Activated CD8-positive, alpha-beta memory T cell treated with anti-CD3 and anti-CD28 coated beads for 36 hours (primary cell): ENCODE measurements at regions not wholly inside any gene's neighbourhood (a gene's known extent, or its start where the extent isn't known, plus 50 kb on each side); places are given as distances from the start of the nearest gene placed in this dataset.

ENCODE experiments used
- CTCF ChIA-PET: fragments of 350-600 bp; sonication (Branson Sonifier 250); formaldehyde crosslinking; loops from one replicate; lab custom pipeline; 2021; ENCODE audit warnings: antibody characterized with exemption; lab: Charles Lee
- POLR2A ChIA-PET: fragments of 350-600 bp; sonication (Branson Sonifier 250); formaldehyde crosslinking; loops from one replicate; lab custom pipeline; 2021; ENCODE audit warnings: antibody characterized with exemption; lab: Charles Lee

- POLR2A ChIA-PET: no interaction called here
- CTCF ChIA-PET: no interaction called here
Observed at GRCh38 chr22:48448821-48449220, 1378.9 kb downstream of the BRD1 start.

- POLR2A ChIA-PET: no interaction called here
- CTCF ChIA-PET: interaction anchor here (0.7 kb wide), 1 partner anchor 312 kb away, joined by 3 read pairs; no protein-coding TSS in a partner anchor
Observed at GRCh38 chr22:48445113-48445827, 1382.4 kb downstream of the BRD1 start.

- POLR2A ChIA-PET: no interaction called here
- CTCF ChIA-PET: no interaction called here
Observed at GRCh38 chr22:48444320-48445112, 1383.2 kb downstream of the BRD1 start.

- ChIA-PET POLR2A (no interaction called here), CTCF (no interaction called here)
Observed at GRCh38 chr22:48443680-48444079, 1384.0 kb downstream of the BRD1 start.

GRCh38 chr22:48442663-48443062, 1385.0 kb downstream of the BRD1 start:
- CTCF ChIA-PET: no interaction called here
- POLR2A ChIA-PET: no interaction called here

GRCh38 chr22:48441553-48441850, 1386.2 kb downstream of the BRD1 start:
- ChIA-PET POLR2A (no interaction called here), CTCF (no interaction called here)

- ChIA-PET POLR2A (no interaction called here), CTCF (no interaction called here)
Observed at GRCh38 chr22:48440673-48441552, 1386.8 kb downstream of the BRD1 start.

- ChIA-PET CTCF (no interaction called here), POLR2A (no interaction called here)
Observed at GRCh38 chr22:48440176-48440575, 1387.5 kb downstream of the BRD1 start.

GRCh38 chr22:48439560-48440135, 1388.0 kb downstream of the BRD1 start:
- POLR2A ChIA-PET: no interaction called here
- CTCF ChIA-PET: no interaction called here

GRCh38 chr22:48438800-48439559, 1388.7 kb downstream of the BRD1 start:
- POLR2A ChIA-PET: no interaction called here
- CTCF ChIA-PET: no interaction called here

- ChIA-PET POLR2A (no interaction called here), CTCF (no interaction called here)
Observed at GRCh38 chr22:48438096-48438495, 1389.6 kb downstream of the BRD1 start.

- POLR2A ChIA-PET: no interaction called here
- CTCF ChIA-PET: no interaction called here
Observed at GRCh38 chr22:48436201-48436931, 1391.3 kb downstream of the BRD1 start.

GRCh38 chr22:48434868-48435250, 1392.8 kb downstream of the BRD1 start:
- ChIA-PET CTCF (no interaction called here), POLR2A (no interaction called here)

GRCh38 chr22:48434156-48434867, 1393.4 kb downstream of the BRD1 start:
- ChIA-PET CTCF (no interaction called here), POLR2A (no interaction called here)

GRCh38 chr22:48433647-48434046, 1394.0 kb downstream of the BRD1 start:
- ChIA-PET POLR2A (no interaction called here), CTCF (no interaction called here)

- ChIA-PET CTCF (no interaction called here), POLR2A (no interaction called here)
Observed at GRCh38 chr22:48432781-48433518, 1394.7 kb downstream of the BRD1 start.

- CTCF ChIA-PET: no interaction called here
- POLR2A ChIA-PET: no interaction called here
Observed at GRCh38 chr22:48431536-48432315, 1395.9 kb downstream of the BRD1 start.
